ENCODE measurements at regions not wholly inside any gene's neighbourhood (a gene's known extent, or its start where the extent isn't known, plus 50 kb on each side); places are given as distances from the start of the nearest gene placed in this dataset.
"Not testable (repeated sequence)": the region's sequence is repeated elsewhere in the genome, so short reads cannot be mapped to it uniquely, and the experiment has no call there.

DNA sequence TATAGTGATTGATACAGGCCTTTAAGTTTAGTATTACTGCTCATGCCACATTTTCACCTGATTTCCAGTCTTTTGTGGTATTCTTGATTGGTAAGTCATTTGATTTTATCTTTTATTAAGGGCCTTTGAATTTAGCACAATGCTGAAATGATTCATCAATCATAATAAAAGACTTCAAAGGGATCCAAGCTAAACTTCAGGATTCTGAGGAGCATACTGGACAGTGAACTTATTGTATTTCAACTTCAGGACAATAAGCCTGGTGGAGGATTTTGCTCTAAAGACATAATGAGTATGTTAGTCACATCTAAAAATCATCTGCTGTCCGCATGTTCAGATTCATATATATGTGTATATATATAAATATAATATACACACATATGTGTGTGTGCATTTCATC is 233.3 kb downstream of the SETD4 start:
- no peak for DNase-seq (ENCODE audit: low spot score)
- in situ Hi-C loops (cut with HindIII; ENCODE audit: low sequenced_read_pairs): no loop called here

DNA sequence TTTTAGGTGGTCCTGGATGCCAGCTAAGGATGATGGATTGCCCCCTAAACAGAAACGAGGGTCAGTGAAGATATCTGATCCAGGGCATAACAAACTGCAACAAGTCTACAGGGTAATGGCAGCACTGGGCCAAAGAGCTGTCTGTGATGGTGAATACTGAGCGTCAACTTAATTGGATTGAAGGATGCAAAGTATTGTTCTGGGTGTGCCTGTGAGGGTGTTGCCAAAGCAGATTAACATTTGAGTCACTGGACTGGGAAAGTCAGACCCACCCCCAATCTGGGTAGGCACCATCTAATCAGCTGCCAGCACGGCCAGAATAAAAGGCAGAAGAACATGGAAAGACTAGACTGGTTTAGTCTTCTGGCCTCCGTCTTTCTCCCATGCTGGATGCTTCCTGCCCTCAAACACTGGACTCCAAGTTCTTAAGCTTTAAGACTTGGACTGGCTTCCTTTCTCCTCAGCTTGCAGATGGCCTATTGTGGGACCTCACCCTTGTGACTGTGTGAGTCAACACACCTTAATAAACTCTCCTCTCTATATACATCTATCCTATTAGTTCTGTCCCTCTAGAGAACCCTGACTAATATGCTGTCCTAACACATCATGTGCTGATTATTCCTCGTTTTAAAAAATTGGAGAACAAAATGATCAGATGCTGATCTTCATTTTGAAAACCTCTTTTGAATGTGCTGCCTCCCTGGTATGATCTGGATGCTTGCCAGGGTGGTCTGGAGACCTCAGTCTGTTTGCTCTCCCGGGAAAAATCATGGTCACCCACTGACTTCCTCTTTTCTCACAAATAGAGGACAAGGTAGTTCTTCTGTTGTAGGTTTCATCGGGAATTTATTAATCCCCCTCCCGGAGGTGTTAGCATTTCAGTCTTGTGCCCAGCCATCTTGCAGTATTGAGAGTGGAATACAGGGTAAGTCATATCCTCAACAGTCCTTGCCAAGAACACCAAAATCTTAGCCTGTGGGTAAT is 234.7 kb downstream of the SETD4 start:
- in situ Hi-C loops (cut with HindIII; ENCODE audit: low sequenced_read_pairs): no loop called here
- DNase-seq (ENCODE audit: low spot score): no peak

GRCh38 chr21:35824136-35824535 is 236.2 kb downstream of the SETD4 start:
- no peak for DNase-seq (ENCODE audit: low spot score)
- in situ Hi-C loops (cut with HindIII; ENCODE audit: low sequenced_read_pairs): no loop called here

DNA sequence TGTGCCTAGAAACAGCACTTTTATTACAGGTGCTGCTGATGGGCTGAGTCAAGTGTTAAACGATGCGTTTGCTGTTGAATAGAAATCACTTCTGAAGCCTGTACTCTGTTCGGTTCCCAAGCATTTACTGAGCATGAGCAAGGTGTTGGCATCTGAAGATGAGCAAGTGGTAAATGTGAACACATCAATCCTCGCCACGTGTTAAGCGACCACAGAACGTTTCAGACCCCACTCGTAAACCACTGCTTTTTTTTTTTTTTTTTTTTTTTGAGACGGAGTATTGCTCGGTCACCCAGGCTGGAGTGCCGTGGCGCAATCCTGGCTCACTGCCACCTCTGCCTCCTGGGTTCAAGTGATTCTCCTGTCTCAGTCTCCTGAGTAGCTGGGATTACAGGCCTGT is 241.2 kb downstream of the SETD4 start:
- DNase-seq (ENCODE audit: low spot score): no peak
- in situ Hi-C loops (cut with HindIII; ENCODE audit: low sequenced_read_pairs): no loop called here

DNA sequence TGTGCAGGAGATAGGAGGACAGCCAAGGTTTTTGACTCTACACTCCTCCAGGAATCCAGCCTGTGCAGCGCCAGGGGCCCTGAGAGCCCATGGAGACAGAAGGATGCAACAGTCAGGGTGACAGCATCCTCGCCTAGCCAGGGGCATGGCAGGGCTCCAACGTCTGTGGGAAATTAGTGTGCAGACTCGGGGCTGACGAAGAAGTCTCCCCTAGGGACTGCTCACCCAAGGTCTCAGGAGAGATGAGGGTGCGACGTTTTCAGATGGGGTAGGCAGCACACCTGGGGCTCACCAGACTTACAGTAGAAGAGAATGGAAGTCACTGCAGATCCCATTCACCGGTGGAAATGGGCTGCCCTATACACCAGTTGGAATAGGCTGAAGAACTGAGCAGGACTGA is 241.7 kb downstream of the SETD4 start:
- DNase-seq (ENCODE audit: low spot score): no peak
- in situ Hi-C loops (cut with HindIII; ENCODE audit: low sequenced_read_pairs): no loop called here

DNA sequence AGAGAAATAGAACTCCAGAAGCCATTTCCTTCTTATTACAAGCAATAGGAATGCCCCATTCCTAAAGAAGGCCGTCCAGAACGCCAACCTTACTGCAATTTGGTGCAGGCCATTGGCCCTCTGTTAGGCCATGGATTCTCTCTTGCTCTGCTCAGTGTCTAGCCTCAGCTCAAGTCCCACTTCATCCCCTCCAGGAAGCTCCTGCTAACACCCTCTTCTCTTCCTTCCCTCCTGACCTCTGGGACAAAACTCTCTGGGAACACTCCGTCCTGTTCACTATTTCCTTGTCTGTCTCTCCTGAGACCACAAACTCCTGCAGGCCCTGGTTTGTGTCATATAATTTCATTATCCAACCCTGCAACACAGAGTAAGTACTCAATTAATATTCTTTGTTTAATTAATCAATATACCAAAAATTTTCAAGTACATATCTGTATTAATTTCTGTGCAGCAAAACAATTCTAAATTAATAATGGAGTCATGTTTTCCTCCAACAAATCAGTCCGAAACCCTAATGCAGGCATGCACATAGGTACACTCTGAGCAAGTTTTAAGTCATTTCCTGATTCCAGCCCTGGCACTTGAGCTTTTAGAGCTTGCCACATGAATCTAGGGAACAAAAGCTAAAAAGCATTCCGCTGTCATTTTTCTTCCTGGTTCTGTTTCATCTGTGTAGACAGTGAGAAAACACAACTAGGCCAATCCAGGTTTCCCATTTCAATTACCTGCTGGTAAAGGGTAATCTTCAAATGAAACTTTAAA is 245.3 kb downstream of the SETD4 start:
- in situ Hi-C loops (cut with HindIII; ENCODE audit: low sequenced_read_pairs): no loop called here
- no peak for DNase-seq (ENCODE audit: low spot score)

DNA sequence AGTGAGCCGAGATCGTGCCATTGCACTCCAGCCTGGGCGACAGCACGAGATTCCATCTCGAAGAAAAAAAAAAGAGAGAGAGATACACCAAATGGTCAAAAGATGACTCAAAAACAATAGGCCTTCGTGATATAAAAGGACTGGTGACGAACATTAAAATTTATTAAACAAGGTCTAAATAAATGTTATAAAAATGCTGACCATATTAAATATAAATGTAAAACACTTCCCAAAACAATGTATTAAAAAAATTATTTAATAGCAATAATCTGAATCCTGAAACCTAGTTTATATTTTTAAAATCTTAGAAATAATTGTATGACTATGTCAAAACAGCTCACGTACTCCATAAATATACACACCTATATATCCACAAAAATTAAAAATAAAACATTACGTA is 247.6 kb downstream of the SETD4 start:
- in situ Hi-C loops (cut with HindIII; ENCODE audit: low sequenced_read_pairs): no loop called here
- no peak for DNase-seq (ENCODE audit: low spot score)

GRCh38 chr21:35811191-35811806 is 249.0 kb downstream of the SETD4 start:
- in situ Hi-C loops (cut with HindIII; ENCODE audit: low sequenced_read_pairs): no loop called here
- DNase-seq (ENCODE audit: low spot score): no peak

DNA sequence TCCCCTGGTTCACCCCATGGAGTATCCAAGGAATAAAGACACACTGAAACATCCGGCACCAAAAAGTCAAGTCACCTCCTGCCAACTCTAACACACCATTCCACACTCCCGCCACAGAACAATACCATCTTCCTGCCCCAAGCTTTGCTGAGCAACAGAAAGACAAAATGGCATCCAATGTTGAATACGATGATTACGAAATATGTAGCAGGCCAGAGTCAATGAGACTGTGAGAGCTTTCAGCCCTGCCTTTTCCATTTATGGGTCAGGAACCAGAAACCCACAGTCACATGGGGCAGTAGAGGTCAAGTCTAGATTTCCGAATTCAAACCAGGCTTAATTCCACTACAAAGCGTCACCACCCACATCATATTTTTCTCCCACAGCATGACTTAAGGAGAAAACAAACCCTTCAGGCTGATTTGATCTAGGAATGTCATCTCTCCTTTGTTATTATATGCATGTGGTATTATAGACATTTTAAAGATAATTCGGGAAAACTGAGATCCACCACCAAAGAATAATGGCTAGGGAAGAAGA is 249.8 kb downstream of the SETD4 start:
- DNase-seq (ENCODE audit: low spot score): no peak
- in situ Hi-C loops (cut with HindIII; ENCODE audit: low sequenced_read_pairs): no loop called here

DNA sequence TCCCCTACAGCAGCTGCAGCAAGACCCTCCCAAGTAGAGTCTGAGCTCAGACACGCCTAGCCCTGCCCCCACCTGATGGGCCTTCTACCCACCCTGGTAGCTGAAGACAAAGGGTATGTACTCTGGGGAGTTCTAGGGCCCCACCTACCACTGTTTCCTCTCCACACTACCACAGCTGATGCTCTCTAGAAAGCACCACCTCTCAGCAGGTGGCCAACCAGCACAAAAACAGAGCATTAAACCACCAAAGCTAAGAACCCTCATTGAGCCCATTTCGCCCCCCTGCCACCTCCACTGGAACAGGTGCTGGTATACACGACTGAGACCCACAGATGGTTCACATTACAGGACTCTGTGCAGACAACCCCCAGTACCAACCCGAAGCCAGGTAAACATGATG is 258.9 kb downstream of the SETD4 start:
- in situ Hi-C loops (cut with HindIII; ENCODE audit: low sequenced_read_pairs): no loop called here
- no peak for DNase-seq (ENCODE audit: low spot score)

- DNase-seq (ENCODE audit: low spot score); in situ Hi-C loops (cut with HindIII; ENCODE audit: low sequenced_read_pairs): not testable (repeated sequence)
Measured at GRCh38 chr21:35800796-35801385, 259.4 kb downstream of the SETD4 start.

- no peak for DNase-seq (ENCODE audit: low spot score)
- in situ Hi-C loops (cut with HindIII; ENCODE audit: low sequenced_read_pairs): no loop called here
Measured at GRCh38 chr21:35796844-35797243, 263.5 kb downstream of the SETD4 start.

DNA sequence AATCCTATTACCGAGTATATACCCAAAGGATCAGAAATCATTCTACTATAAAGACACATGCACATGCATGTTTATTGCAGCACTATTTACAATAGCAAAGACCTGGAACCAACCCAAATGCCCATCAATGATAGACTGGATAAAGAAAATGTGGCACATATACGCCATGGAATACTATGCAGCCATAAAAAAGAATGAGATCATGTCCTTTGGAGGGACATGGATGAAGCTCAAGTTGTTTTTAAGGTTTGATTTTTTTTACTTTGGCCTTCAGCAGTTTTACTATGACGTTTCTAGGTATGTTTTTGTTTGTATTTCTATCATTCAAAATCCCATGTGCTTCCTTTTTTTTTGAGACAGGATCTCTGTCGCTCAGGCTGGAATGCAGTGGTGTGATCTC is 265.8 kb downstream of the SETD4 start:
- DNase-seq (ENCODE audit: low spot score); in situ Hi-C loops (cut with HindIII; ENCODE audit: low sequenced_read_pairs): not testable (repeated sequence)

GRCh38 chr21:35792569-35793305 is 267.6 kb downstream of the SETD4 start:
- in situ Hi-C loops (cut with HindIII; ENCODE audit: low sequenced_read_pairs): no loop called here
- no peak for DNase-seq (ENCODE audit: low spot score)

DNA sequence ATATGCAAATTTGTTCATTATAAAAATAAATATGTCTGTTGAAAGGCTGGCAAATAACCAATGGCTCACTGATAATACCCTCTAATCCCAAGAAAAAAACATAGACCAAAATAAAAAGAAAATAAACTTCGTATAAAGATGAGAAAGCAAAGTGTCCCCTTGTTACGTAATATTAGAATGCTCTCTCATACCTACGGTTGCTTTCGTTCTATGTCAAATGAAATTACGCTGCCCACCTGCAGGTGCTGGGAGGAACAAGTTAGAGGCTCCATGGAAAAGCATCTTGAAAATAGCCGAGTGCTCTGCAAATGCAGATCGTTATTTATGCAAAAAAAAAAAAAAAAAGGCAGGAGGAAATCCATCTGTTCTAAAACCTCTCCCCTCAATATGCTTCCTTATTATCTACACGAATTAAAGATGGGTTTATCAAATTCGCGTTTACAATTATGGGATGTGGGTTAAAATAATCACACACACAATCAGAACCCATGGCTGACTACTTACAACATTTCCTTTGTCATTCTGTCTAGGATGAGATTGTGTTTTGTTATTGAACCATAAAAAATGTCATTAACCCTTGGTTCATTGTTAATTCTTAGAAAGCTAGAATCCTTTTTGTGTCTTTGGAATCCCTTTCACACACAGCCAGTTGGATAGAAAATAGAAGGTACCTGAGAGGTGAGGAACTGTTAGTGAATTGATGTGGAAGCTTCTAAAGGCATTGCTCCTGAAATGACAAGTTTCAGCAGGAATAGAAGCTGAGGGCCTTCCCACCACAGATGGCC is 268.6 kb downstream of the SETD4 start:
- in situ Hi-C loops (cut with HindIII; ENCODE audit: low sequenced_read_pairs): no loop called here
- no peak for DNase-seq (ENCODE audit: low spot score)

DNA sequence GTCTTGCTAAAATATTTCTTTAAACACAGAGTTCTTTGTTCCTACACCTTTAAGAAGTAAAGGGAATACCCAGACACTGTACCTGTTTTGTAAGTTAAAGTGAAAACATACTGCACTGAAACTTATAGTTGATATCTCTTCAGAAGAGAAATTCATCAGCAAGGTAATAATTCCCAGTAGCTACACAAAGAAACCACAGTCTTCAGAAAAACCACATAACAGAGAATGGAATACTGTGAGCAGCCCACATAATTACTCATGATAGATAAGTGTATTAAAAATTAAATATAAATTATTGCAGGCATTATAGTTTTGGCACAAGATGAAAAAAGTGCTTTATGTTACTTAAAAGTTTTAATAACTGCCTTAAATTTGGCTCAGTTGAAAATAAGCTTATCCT is 276.6 kb downstream of the SETD4 start:
- in situ Hi-C loops (cut with HindIII; ENCODE audit: low sequenced_read_pairs): no loop called here
- no peak for DNase-seq (ENCODE audit: low spot score)

GRCh38 chr21:35782667-35783066 is 277.7 kb downstream of the SETD4 start:
- in situ Hi-C loops (cut with HindIII; ENCODE audit: low sequenced_read_pairs): no loop called here
- no peak for DNase-seq (ENCODE audit: low spot score)

DNA sequence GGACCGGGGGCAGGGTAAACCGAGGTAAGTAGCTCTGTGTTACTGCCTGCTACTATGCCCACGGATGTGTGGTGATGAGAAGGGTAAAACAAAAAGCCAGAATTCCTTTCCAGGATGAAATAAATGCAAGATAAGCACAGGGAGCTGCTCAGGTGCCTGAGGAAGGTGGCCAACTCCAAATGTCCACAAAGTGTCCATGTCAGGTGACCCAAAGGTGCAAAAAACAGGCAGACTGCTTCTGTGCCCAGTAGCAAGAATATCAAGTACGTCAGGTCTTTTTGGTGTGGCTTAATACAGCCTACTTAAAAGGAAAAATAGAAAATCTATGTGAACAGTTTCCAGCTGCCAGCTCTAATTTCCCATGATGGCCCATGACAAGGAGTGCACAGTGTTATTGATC is 279.3 kb downstream of the SETD4 start:
- in situ Hi-C loops (cut with HindIII; ENCODE audit: low sequenced_read_pairs): no loop called here

More for the DNA sequence above, 279.3 kb downstream of the SETD4 start:
- DNase-seq (ENCODE audit: low spot score): no peak

Measured in G401 (cell line).